PC-3 (cell line): ENCODE measurements at regions not wholly inside any gene's neighbourhood (a gene's known extent, or its start where the extent isn't known, plus 50 kb on each side); places are given as distances from the start of the nearest gene placed in this dataset.

Source experiments
- ATAC-seq: fragments of 200-7000 bp; cut with Tn5 transposase; 2 replicates; pipeline ENCODE4 v1.9.1; 2020; ENCODE audit warnings: mild to moderate bottlenecking, moderate library complexity
- BruUV-seq: library from RNA; stranded (reverse); fragments of 400-500 nt; replicated peaks from 2 replicates; lab custom pipeline; 2021; lab: Mats Ljungman, UMichigan
- CTCF ChIA-PET: fragments of 300-600 bp; sonication (Branson Sonifier 250); formaldehyde crosslinking; loops from one replicate; lab custom pipeline; 2022; ENCODE audit warnings: antibody characterized with exemption; lab: Charles Lee
- POLR2A ChIA-PET: fragments of 300-600 bp; sonication (Branson Sonifier 250); formaldehyde crosslinking; loops from one replicate; lab custom pipeline; 2022; ENCODE audit warnings: antibody characterized with exemption; ENCODE audit not compliant: unreplicated experiment; lab: Charles Lee
- DNase-seq: peaks from one replicate; pipeline ENCODE4 v3.0.0-alpha.2; 2015
- H2AFZ ChIP-seq: fragments of 300-600 bp; sonication (generic); 2 replicates; pipeline ENCODE4 v1.6.0; 2016; ENCODE audit warnings: antibody characterized with exemption, low read length
- H3F3A ChIP-seq: fragments of 300-600 bp; sonication (generic); one replicate; pipeline ENCODE4 v1.6.0; 2017; ENCODE audit warnings: antibody characterized with exemption, low read length, control low read depth, mild to moderate bottlenecking; ENCODE audit not compliant: unreplicated experiment
- H3K27ac ChIP-seq: fragments of 300-600 bp; sonication (generic); 2 replicates; pipeline ENCODE4 v1.5.1; 2016; ENCODE audit warnings: mild to moderate bottlenecking, low read length
- H3K27me3 ChIP-seq: fragments of 300-600 bp; sonication (generic); 2 replicates; pipeline ENCODE4 v1.6.1; 2016; ENCODE audit warnings: low read length, mixed read lengths
- H3K36me3 ChIP-seq: fragments of 300-600 bp; sonication (generic); 2 replicates; pipeline ENCODE4 v1.6.1; 2016; ENCODE audit warnings: low read depth, mixed run types, low read length, mixed read lengths
- H3K4me1 ChIP-seq: fragments of 300-600 bp; sonication (generic); 2 replicates; pipeline ENCODE4 v1.5.1; 2016; ENCODE audit warnings: low read length; ENCODE audit not compliant: insufficient read depth
- H3K4me2 ChIP-seq: fragments of 300-600 bp; sonication (generic); 2 replicates; pipeline ENCODE4 v1.6.0; 2016; ENCODE audit warnings: low read length
- H3K4me3 ChIP-seq: fragments of 300-600 bp; sonication (generic); 2 replicates; pipeline ENCODE4 v1.5.1; 2016; ENCODE audit warnings: mild to moderate bottlenecking, low read length, mixed read lengths
- H3K79me2 ChIP-seq: fragments of 300-600 bp; sonication (generic); 2 replicates; pipeline ENCODE4 v1.6.1; 2017; ENCODE audit warnings: low read length, mixed read lengths
- H3K9ac ChIP-seq: fragments of 300-600 bp; sonication (generic); 2 replicates; pipeline ENCODE4 v1.6.0; 2016; ENCODE audit warnings: mild to moderate bottlenecking, low read length
- H3K9me2 ChIP-seq: fragments of 300-600 bp; sonication (generic); replicated peaks from 2 replicates; pipeline ENCODE4 v1.6.1; 2016; ENCODE audit warnings: mixed run types, low read length, mixed read lengths
- H3K9me3 ChIP-seq: fragments of 300-600 bp; sonication (generic); 2 replicates; pipeline ENCODE4 v1.6.1; 2016; ENCODE audit warnings: low read length, mixed read lengths
- H4K20me1 ChIP-seq: fragments of 300-600 bp; sonication (generic); 2 replicates; pipeline ENCODE4 v1.6.1; 2016; ENCODE audit warnings: low read length, mixed read lengths
- CTCF ChIP-seq: fragments of 300-600 bp; sonication (generic); conservative IDR thresholded peaks from 2 replicates; pipeline ENCODE4 v1.5.1; 2017; ENCODE audit warnings: antibody characterized with exemption, low read depth, mild to moderate bottlenecking, low read length
- EZH2 ChIP-seq: fragments of 300-600 bp; sonication (generic); IDR thresholded peaks from one replicate; pipeline ENCODE4 v1.6.1; 2017; ENCODE audit warnings: antibody characterized with exemption, mild to moderate bottlenecking, low read length; ENCODE audit not compliant: unreplicated experiment
- EZH2phosphoT487 ChIP-seq: fragments of 300-600 bp; sonication (generic); IDR thresholded peaks from 2 replicates; pipeline ENCODE4 v1.6.1; 2018; ENCODE audit warnings: mild to moderate bottlenecking, antibody characterized with exemption, low read length, borderline replicate concordance
- intact Hi-C: fragments of 100-400 bp; cut with micrococcal nuclease; formaldehyde crosslinking; loops from 2 replicates; pipeline ENCODE4 v1.9.0; 2023

GRCh38 chr18:61281431-61281830, 51.8 kb upstream of the CDH20 start:
- no peak for ATAC-seq
- no peak for DNase-seq
- H3F3A ChIP-seq, result no peaks in the 10 kb centered on the region
- H4K20me1 ChIP-seq, result no peaks in the 10 kb centered on the region
- no peak overlapping the region for H3K9ac ChIP-seq
- CTCF ChIA-PET, result no interaction called here
- H3K9me3 ChIP-seq, result no peaks in the 10 kb centered on the region
- no peak overlapping the region for H3K4me2 ChIP-seq
- H3K4me3 ChIP-seq, result no peak overlapping the region
- H3K79me2 ChIP-seq, result no peaks in the 10 kb centered on the region
- peaks cover 2% of the 10 kb centered on the region; the same call in 1 of the 2 replicates for H3K27me3 ChIP-seq
- no peaks in the 10 kb centered on the region for H3K9me2 ChIP-seq
- no peaks in the 10 kb centered on the region for H3K4me1 ChIP-seq
- no peak overlapping the region for H2AFZ ChIP-seq
- H3K27ac ChIP-seq, result no peak overlapping the region
- intact Hi-C loops, result no loop called here
- TF ChIP-seq EZH2 (no peak), CTCF (no peak), EZH2phosphoT487 (no peak)
- BruUV-seq, result no TSS peak
- H3K36me3 ChIP-seq, result no peaks in the 10 kb centered on the region
- POLR2A ChIA-PET, result no interaction called here

DNA sequence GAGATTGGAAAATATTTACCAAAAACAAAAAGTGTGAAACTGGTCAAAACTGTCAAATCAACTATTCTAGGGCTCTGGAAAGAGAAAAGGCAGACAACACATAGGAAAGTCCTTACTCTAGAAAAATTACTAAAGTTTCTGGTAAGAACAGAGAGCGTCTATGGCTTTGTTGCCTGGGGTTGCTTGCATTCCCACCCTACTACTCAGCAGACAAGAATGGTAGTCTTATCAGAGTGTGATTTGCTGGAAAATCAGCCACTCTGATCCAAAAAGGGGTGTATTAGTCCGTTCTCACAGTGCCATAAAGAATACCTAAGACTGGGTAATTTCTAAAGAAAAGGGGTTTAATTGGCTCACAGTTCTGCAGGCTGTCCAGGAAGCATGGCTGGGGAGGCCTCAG, 50.3 kb upstream of the CDH20 start:
- Histone ChIP-seq H3K4me1 (no peaks in the 10 kb centered on the region), H3F3A (no peaks in the 10 kb centered on the region), H3K4me3 (no peak overlapping the region), H3K9ac (no peak overlapping the region), H3K4me2 (no peak overlapping the region), H3K9me2 (no peaks in the 10 kb centered on the region), H3K79me2 (no peaks in the 10 kb centered on the region), H3K27me3 (peaks cover 2% of the 10 kb centered on the region; the same call in 1 of the 2 replicates), H3K36me3 (no peaks in the 10 kb centered on the region), H3K9me3 (no peaks in the 10 kb centered on the region), H3K27ac (no peak overlapping the region), H4K20me1 (no peaks in the 10 kb centered on the region), H2AFZ (no peak overlapping the region)
- ChIA-PET CTCF (no interaction called here), POLR2A (no interaction called here)
- ATAC-seq (no peak), DNase-seq (no peak)
- TF ChIP-seq EZH2 (no peak), EZH2phosphoT487 (no peak), CTCF (no peak)
- BruUV-seq, result no TSS peak
- intact Hi-C loops, result no loop called here
